Stimulated activated CD4-positive, alpha-beta T cell treated with anti-CD3 and anti-CD28 coated beads, Interleukin-12 subunit alpha, Interleukin-12 subunit beta, amount 100 ng/mL, for 24 hours (primary cell): ENCODE measurements at regions not wholly inside any gene's neighbourhood (a gene's known extent, or its start where the extent isn't known, plus 50 kb on each side); places are given as distances from the start of the nearest gene placed in this dataset.

Experiments
- DNase-seq, 2 experiments: peaks; one replicate each; pipeline ENCODE4 v3.0.0-alpha.2; 2020; ENCODE audit warnings: low read depth in 2 of 2

- DNase-seq = no peak
Observed at GRCh38 chr7:35501681-35502080, 193.3 kb downstream of the HERPUD2 start.

GRCh38 chr7:35499226-35499625 is 195.7 kb downstream of the HERPUD2 start:
- no peak for DNase-seq

DNA sequence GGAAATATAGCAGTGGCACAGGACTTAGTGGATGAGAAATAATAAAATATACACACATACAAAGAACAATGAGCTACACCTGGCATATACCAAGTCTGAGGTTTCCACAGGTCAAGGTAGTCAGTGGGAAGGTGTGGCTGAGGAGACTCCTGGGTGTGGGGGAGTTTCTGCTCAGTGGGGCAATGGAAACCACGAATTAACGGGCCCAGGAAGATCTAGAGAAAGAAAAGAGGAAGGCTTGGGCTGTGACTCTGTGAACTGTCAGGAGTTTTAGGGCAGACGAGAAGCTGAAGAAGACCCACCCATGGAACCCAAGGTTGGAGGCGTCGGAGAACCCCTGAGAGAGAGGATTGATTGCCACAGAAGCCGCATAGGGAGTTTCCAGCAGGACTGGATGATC is 196.5 kb downstream of the HERPUD2 start:
- DNase-seq = no peak

- DNase-seq = no peak
Observed at GRCh38 chr7:35495844-35496243, 199.1 kb downstream of the HERPUD2 start.

DNA sequence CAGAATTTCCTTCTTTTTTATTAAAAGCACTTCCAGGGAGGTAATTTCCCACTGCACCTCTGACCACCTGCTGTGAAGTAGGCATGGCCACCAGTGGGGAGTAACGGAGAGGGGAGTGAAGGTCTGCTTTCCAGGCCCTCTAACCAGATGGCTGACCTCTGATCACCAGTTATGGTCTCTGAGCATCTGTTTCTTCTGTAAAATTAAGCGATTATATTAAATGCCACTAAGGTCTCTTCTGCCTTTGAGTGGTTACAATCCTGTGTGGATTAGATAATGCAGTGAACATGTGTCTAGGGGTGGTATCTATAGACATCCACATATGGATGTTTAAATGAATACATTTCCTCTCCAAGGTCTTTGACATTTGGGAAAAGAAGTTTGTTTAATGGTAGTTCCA is 199.6 kb downstream of the HERPUD2 start:
- DNase-seq = no peak

GRCh38 chr7:35494407-35494806 is 200.5 kb downstream of the HERPUD2 start:
- DNase-seq = no peak

GRCh38 chr7:35492451-35493175 is 202.3 kb downstream of the HERPUD2 start:
- DNase-seq = no peak

DNA sequence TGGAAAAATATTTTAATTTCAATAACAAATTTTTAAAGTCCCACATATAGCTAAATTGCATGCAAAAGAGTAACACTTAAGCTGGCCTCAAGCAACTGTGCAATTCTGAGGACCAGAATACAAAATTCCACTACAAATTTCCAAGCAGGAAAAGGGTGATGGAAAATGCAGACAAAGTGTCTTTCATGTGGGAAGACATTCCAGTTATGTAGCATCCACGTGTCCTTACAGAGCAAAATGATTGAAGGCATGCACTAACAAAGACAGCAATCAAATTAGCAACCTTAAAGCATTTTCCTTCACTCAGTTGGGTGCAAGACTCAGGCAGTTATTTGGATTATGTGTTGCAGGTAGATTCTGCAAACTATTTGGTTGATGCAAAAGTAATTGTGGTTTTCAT is 203.7 kb downstream of the HERPUD2 start:
- no peak for DNase-seq

GRCh38 chr7:35487841-35488240 is 207.1 kb downstream of the HERPUD2 start:
- no peak for DNase-seq

DNA sequence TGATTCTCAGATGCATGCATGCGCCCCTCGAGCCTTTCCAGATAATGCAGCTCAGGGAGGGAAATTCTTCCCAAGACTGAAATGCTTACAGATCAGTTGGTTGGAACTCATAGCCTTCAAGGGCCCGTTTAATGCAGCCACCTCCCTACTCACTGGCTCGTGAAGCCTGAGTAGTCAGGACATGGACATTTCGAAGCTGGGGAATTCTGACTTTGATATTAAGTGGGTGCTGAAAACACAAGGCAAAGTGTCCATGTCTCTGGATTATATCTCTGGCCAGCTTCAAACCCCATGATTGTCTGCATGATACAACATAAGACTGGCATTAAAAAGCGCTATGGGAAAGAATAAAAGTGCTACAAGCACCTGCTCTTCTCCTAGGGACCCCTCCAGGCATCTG is 207.5 kb downstream of the HERPUD2 start:
- DNase-seq = no peak

GRCh38 chr7:35485436-35485835 is 209.5 kb downstream of the HERPUD2 start:
- no peak for DNase-seq

DNA sequence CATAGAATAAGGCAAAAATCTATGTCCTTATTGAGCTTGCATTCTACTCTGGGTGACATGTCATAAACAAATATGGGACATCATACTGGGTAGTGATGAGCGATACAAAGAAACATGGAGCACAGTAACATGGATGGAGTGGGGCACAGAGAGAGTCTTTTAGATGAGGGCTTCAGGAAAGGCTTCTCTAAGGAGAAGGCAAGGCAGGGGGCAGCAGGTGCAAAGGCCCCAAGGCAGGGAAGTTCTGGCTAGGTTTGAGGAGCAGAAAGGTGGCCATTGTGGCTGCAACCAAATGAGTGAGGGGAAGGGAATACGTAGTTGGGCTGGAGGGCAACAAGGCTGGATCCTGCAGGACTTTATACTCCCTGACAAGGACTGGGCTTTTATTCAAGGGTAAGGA is 211.4 kb downstream of the HERPUD2 start:
- no peak for DNase-seq

- no peak for DNase-seq
Observed at GRCh38 chr7:35482231-35482630, 212.7 kb downstream of the HERPUD2 start.

GRCh38 chr7:35480806-35481205 is 214.1 kb downstream of the HERPUD2 start:
- DNase-seq = no peak

GRCh38 chr7:35477609-35478008 is 217.3 kb downstream of the HERPUD2 start:
- DNase-seq = no peak

GRCh38 chr7:35474100-35474499 is 220.2 kb upstream of the TBX20 start:
- no peak for DNase-seq

DNA sequence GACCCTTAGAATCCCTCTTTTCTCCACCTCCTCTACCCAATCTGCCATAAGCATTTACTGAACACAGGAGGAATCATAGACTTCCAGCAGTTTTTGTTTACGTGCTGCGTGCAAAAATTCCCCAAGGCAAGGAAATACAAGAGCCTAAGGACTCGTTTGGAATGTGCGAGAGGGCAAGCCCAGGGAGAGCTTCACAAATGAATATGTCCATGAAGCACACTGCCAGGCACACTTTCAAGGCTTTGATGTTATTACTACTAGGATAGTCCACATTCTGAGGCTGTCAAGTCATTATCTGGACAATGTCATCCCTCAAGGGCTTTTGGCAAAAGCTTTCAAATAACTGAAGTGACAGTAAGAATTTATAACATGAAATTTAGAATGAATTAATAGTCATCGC is 214.7 kb upstream of the TBX20 start:
- DNase-seq = no peak

DNA sequence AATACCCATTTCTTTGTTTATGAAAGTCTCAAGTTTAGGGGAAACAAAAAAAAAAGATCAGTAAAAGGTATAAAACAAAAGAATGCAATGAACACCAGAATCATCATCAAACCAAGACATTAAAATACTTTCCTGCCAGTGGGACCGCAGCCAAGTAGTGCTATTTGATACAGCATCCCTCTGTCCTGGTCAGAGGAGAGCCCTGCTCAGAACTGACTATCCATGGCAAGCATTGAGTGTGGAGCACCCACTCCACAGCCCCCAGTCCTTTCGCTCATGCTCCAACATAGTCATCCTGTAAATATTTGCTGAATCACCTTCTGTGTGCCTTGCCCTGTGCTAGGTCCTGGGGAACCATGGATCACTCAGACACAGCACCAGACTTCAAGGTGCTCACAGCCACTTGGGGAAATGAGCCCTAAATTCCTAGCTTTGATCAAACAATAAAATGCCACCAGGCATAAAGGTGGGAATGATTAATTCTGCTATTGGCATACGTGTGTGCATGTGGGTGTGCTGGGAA is 213.6 kb upstream of the TBX20 start:
- DNase-seq = no peak

GRCh38 chr7:35465791-35466336 is 212.0 kb upstream of the TBX20 start:
- DNase-seq = no peak

- DNase-seq = no peak
Observed at GRCh38 chr7:35463751-35464150, 209.9 kb upstream of the TBX20 start.

DNA sequence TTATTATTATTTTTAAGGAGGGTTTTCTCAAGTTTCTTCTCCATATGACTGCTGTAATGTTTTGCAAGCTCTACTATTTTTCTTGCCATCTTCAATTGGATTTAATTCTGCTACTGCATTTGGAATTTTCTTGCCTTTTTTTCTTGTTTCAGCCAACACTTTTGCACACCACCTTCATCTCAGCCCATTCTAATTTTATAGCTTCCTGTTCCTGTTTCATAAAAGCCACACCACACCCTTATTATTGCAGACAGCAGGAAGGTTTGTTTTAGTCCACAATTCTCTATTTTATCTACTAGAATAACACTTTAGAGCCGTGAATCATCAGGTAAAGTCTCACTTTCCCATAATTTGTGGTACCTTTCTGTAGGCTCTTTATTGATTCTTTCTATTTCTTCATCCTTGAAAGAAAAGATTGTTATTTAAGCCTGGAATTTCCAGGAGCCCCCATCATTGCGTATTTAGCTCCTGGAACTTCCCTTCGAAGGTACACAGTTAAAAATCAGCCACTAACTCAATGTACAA is 209.3 kb upstream of the TBX20 start:
- DNase-seq = no peak

GRCh38 chr7:35454575-35455385 is 200.9 kb upstream of the TBX20 start:
- DNase-seq = no peak
